Coronary artery (tissue), 2 donors: ENCODE measurements at regions not wholly inside any gene's neighbourhood (a gene's known extent, or its start where the extent isn't known, plus 50 kb on each side); places are given as distances from the start of the nearest gene placed in this dataset.

Source experiments
- DNase-seq: peaks from one replicate; pipeline ENCODE4 v3.0.0-alpha.2; 2017; ENCODE audit warnings: low spot score
- H3K27ac ChIP-seq, 2 donors: fragments of 200-600 bp; sonication (generic); one replicate each; pipeline ENCODE4 v1.5.1; 2016 to 2019
- H3K4me3 ChIP-seq: fragments of 200-600 bp; sonication (generic); 2 replicates; pipeline ENCODE4 v1.5.1; 2016; ENCODE audit warnings: mild to moderate bottlenecking, moderate library complexity
- TF ChIP-seq, protein P1 (sequence below): fragments of 200-600 bp; sonication (generic); IDR thresholded peaks from one replicate; pipeline ENCODE4 v1.5.1; 2019; ENCODE audit warnings: antibody characterized with exemption

GRCh38 chr4:66837279-66837922 is 707.9 kb downstream of the CENPC start:
- DNase-seq: no peak
- TF ChIP-seq, protein P1, sequence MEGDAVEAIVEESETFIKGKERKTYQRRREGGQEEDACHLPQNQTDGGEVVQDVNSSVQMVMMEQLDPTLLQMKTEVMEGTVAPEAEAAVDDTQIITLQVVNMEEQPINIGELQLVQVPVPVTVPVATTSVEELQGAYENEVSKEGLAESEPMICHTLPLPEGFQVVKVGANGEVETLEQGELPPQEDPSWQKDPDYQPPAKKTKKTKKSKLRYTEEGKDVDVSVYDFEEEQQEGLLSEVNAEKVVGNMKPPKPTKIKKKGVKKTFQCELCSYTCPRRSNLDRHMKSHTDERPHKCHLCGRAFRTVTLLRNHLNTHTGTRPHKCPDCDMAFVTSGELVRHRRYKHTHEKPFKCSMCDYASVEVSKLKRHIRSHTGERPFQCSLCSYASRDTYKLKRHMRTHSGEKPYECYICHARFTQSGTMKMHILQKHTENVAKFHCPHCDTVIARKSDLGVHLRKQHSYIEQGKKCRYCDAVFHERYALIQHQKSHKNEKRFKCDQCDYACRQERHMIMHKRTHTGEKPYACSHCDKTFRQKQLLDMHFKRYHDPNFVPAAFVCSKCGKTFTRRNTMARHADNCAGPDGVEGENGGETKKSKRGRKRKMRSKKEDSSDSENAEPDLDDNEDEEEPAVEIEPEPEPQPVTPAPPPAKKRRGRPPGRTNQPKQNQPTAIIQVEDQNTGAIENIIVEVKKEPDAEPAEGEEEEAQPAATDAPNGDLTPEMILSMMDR: no peak
- Histone ChIP-seq H3K4me3 (no peak overlapping the region), H3K27ac (no peak overlapping the region)

DNA sequence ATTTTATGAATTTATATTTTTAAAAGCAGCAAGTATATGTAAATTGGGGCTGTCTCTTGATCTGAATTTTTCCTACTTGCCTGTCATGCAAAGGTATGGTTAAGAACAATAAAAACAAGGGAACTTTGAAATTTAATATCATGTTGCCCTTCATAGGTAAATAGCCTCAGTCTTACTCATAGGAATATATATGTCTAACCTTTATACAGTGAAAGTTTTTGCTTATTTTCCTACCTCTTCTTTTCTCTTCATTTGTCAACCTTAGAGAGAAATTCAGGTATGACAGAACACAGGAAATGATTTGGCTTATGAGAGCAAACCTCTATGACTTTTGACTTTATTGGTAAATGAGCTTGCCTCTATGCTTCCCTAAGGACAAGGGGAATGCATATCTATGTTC is 716.0 kb downstream of the CENPC start:
- TF ChIP-seq, protein P1: no peak
- DNase-seq: no peak
- H3K27ac ChIP-seq: no peak overlapping the region
- no peak overlapping the region for H3K4me3 ChIP-seq

GRCh38 chr4:66820681-66821080 is 724.6 kb downstream of the CENPC start:
- H3K27ac ChIP-seq: no peak overlapping the region
- TF ChIP-seq, protein P1: no peak
- no peak for DNase-seq
- H3K4me3 ChIP-seq: no peak overlapping the region

DNA sequence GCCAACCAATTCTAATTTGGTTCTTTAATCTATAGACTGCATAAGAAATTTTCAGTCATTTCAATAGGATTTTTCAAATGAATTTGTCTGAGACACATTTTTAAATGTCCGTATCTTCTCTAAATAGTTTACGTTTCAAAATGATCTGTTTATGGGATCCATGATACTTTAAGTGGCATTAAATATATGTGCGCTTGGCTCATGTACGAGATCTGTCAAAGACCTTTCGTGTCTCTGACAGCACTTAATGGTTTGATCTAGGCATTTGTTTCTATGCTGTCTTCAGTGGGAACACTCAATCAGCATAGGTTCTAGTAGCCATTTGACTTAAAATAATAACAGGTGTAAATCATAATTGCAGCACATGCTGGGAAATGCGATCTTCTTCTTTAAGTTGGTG is 731.0 kb downstream of the CENPC start:
- TF ChIP-seq, protein P1: no peak
- Histone ChIP-seq H3K4me3 (no peak overlapping the region), H3K27ac (no peak overlapping the region)
- no peak for DNase-seq

GRCh38 chr4:66805582-66805981 is 739.7 kb downstream of the CENPC start:
- TF ChIP-seq, protein P1: no peak
- Histone ChIP-seq H3K27ac (no peak overlapping the region), H3K4me3 (no peak overlapping the region)
- no peak for DNase-seq

DNA sequence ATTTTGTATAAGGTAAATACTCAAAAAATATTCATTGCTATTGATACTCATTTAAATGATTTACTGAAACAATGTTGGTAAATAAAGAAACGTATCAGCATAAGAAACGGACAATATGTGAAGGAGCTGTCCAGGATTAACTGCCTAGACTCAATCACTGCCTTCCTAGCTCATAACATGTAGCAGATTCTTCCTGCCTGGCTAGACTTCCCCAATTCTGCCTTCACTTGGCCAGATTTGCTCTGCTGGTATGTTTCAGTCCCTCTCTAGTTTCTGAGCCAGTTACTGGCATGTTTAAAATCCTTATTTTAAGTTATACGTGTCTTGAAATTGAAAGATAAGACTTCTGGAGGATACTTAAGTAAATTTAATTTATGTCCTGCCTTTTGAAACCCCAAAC is 740.3 kb downstream of the CENPC start:
- H3K4me3 ChIP-seq: no peak overlapping the region
- no peak for DNase-seq
- TF ChIP-seq, protein P1: no peak
- H3K27ac ChIP-seq: no peak overlapping the region

GRCh38 chr4:66797608-66798007 is 747.7 kb downstream of the CENPC start:
- Histone ChIP-seq H3K27ac (no peak overlapping the region), H3K4me3 (no peak overlapping the region)
- no peak for DNase-seq
- TF ChIP-seq, protein P1: no peak
